HPDE6-E6E7 (cell line): ENCODE measurements at regions not wholly inside any gene's neighbourhood (a gene's known extent, or its start where the extent isn't known, plus 50 kb on each side); places are given as distances from the start of the nearest gene placed in this dataset.

Source experiments
- DNase-seq: peaks from one replicate; pipeline ENCODE4 v3.0.0; 2011; ENCODE audit warnings: missing footprints; ENCODE audit errors: extremely low spot score

GRCh38 chr9:135252980-135253304 lies 165.5 kb downstream of the OLFM1 start:
- DNase-seq: no peak

GRCh38 chr9:135253305-135254004 lies 166.0 kb downstream of the OLFM1 start:
- no peak for DNase-seq

- DNase-seq: no peak
Observed at GRCh38 chr9:135254176-135255032, 166.9 kb downstream of the OLFM1 start.

- no peak for DNase-seq
Observed at GRCh38 chr9:135255033-135255840, 167.8 kb downstream of the OLFM1 start.

GRCh38 chr9:135255841-135256580 lies 168.5 kb downstream of the OLFM1 start:
- no peak for DNase-seq

GRCh38 chr9:135256581-135257354 lies 169.3 kb downstream of the OLFM1 start:
- DNase-seq: no peak

GRCh38 chr9:135258461-135258860 lies 171.0 kb downstream of the OLFM1 start:
- DNase-seq: no peak

GRCh38 chr9:135259273-135259672 lies 171.8 kb downstream of the OLFM1 start:
- DNase-seq: no peak

GRCh38 chr9:135260221-135261180 lies 173.0 kb downstream of the OLFM1 start:
- no peak for DNase-seq

- no peak for DNase-seq
Observed at GRCh38 chr9:135262248-135262647, 174.8 kb downstream of the OLFM1 start.

- no peak for DNase-seq
Observed at GRCh38 chr9:135263511-135263910, 176.0 kb downstream of the OLFM1 start.

GRCh38 chr9:135265931-135266330 lies 178.5 kb downstream of the OLFM1 start:
- DNase-seq: no peak

- DNase-seq: no peak
Observed at GRCh38 chr9:135267191-135267809, 179.8 kb downstream of the OLFM1 start.

GRCh38 chr9:135268031-135268430 lies 180.6 kb downstream of the OLFM1 start:
- DNase-seq: no peak

GRCh38 chr9:135268981-135269380 lies 181.5 kb downstream of the OLFM1 start:
- DNase-seq: no peak

GRCh38 chr9:135269912-135270830 lies 182.7 kb downstream of the OLFM1 start:
- no peak for DNase-seq

- no peak for DNase-seq
Observed at GRCh38 chr9:135271425-135271824, 184.0 kb downstream of the OLFM1 start.

- DNase-seq: no peak
Observed at GRCh38 chr9:135272608-135273007, 185.1 kb downstream of the OLFM1 start.
